HEK293T (cell line): ENCODE measurements at regions not wholly inside any gene's neighbourhood (a gene's known extent, or its start where the extent isn't known, plus 50 kb on each side); places are given as distances from the start of the nearest gene placed in this dataset.

Source experiments
- CTCF ChIA-PET: fragments of 350-600 bp; formaldehyde crosslinking; extraction: SDS; loops from one replicate; lab custom pipeline; 2021; ENCODE audit warnings: antibody characterized with exemption, inconsistent platforms; lab: Yijun Ruan, JAX
- POLR2A ChIA-PET: fragments of 350-600 bp; formaldehyde crosslinking; extraction: SDS; loops from one replicate; lab custom pipeline; 2020; ENCODE audit warnings: antibody characterized with exemption, inconsistent platforms; lab: Yijun Ruan, JAX
- DNase-seq: peaks from one replicate; pipeline ENCODE4 v3.0.0; 2012; ENCODE audit warnings: mixed read lengths; ENCODE audit errors: extremely low spot score
- ARNT ChIP-seq: fragments of 450-650 bp; IDR thresholded peaks from 2 replicates; pipeline ENCODE4 v1.6.1; 2017; ENCODE audit warnings: mild to moderate bottlenecking
- BHLHE40 ChIP-seq: fragments of 450-650 bp; IDR thresholded peaks from 2 replicates; pipeline ENCODE4 v1.6.1; 2016; ENCODE audit warnings: mild to moderate bottlenecking, moderate library complexity, borderline replicate concordance
- CTBP1 ChIP-seq: fragments of 450-650 bp; IDR thresholded peaks from 2 replicates; pipeline ENCODE4 v1.6.1; 2016; ENCODE audit warnings: borderline replicate concordance
- ELF4 ChIP-seq: fragments of 450-650 bp; IDR thresholded peaks from 2 replicates; pipeline ENCODE4 v1.6.1; 2017; ENCODE audit warnings: antibody characterized with exemption
- FOXA1 ChIP-seq: fragments of 450-650 bp; IDR thresholded peaks from 2 replicates; pipeline ENCODE4 v1.6.1; 2016; ENCODE audit warnings: mild to moderate bottlenecking
- FOXK2 ChIP-seq: fragments of 450-650 bp; IDR thresholded peaks from 2 replicates; pipeline ENCODE4 v1.6.1; 2016; ENCODE audit warnings: mild to moderate bottlenecking
- FOXM1 ChIP-seq: fragments of 450-650 bp; IDR thresholded peaks from 2 replicates; pipeline ENCODE4 v1.6.1; 2017; ENCODE audit warnings: mild to moderate bottlenecking, borderline replicate concordance
- HDGF ChIP-seq: fragments of 450-650 bp; IDR thresholded peaks from 2 replicates; pipeline ENCODE4 v1.6.1; 2017; ENCODE audit warnings: antibody characterized with exemption, borderline replicate concordance
- L3MBTL2 ChIP-seq: fragments of 450-650 bp; conservative IDR thresholded peaks from 2 replicates; pipeline ENCODE4 v1.6.1; 2016; ENCODE audit warnings: mild to moderate bottlenecking
- LEF1 ChIP-seq: fragments of 450-650 bp; IDR thresholded peaks from 2 replicates; pipeline ENCODE4 v1.6.1; 2017; ENCODE audit warnings: mild to moderate bottlenecking, borderline replicate concordance
- NFRKB ChIP-seq: fragments of 450-650 bp; IDR thresholded peaks from 2 replicates; pipeline ENCODE4 v1.6.1; 2016; ENCODE audit warnings: mild to moderate bottlenecking, moderate library complexity
- PKNOX1 ChIP-seq: fragments of 450-650 bp; IDR thresholded peaks from 2 replicates; pipeline ENCODE4 v1.6.1; 2016
- SP1 ChIP-seq: fragments of 450-650 bp; IDR thresholded peaks from 2 replicates; pipeline ENCODE4 v1.6.1; 2017
- SUZ12 ChIP-seq: fragments of 450-650 bp; IDR thresholded peaks from 2 replicates; pipeline ENCODE4 v1.6.1; 2016; ENCODE audit warnings: mild to moderate bottlenecking
- TARDBP ChIP-seq: fragments of 450-650 bp; IDR thresholded peaks from 2 replicates; pipeline ENCODE4 v1.6.1; 2016
- ZNF384 ChIP-seq: fragments of 450-650 bp; IDR thresholded peaks from 2 replicates; pipeline ENCODE4 v1.6.1; 2016

GRCh38 chrX:10070714-10071436 is 85.9 kb upstream of the CLCN4 start:
- ChIA-PET CTCF (no interaction called here), POLR2A (no interaction called here)
- no peak for TF ChIP-seq ARNT
- no peak for TF ChIP-seq ZNF384
- TF ChIP-seq CTBP1 = no peak
- TF ChIP-seq FOXA1 = no peak
- no peak for TF ChIP-seq SP1
- no peak for TF ChIP-seq HDGF
- no peak for TF ChIP-seq PKNOX1
- no peak for TF ChIP-seq FOXK2
- TF ChIP-seq TARDBP = no peak
- no peak for DNase-seq

- ChIA-PET CTCF (no interaction called here), POLR2A (no interaction called here)
- no peak for DNase-seq
- no peak for TF ChIP-seq LEF1
- no peak for TF ChIP-seq SUZ12
Measured at GRCh38 chrX:10071451-10072144, 85.2 kb upstream of the CLCN4 start.

DNA sequence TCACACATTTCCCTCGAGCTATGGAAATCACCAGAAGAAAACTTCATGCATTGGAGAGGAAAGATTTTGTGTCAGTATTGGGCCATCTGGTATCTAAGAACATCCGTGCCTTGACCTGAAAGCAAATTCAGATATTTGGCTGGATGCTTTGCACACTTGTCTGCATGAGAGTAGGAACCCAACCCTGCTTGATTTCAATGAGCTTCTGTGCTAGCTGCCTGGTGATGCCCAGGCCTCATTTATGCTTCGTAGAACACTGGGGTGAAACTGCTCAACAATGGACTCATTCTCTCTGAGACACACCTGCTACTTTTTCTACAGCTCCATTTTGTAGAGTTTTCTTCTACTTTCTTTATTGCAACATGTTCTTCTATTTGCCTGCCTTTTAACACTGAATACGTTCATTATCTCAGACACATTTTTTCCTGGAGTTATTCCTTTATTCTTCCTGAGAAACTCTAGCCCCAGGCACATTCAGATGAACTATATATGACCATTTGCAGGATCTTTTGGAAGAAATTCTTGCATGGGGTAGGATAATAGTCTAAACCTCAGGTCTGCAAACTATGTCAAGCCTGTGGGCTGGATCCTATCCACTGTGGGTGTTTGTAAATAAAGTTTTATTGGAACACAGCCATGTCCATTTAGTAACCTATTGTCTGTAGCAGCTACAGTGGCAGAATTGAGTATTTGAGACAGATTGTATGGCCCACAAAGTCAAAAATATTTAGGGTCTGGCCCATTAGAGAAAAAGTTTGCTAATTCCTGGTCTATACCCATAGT is 83.8 kb upstream of the CLCN4 start:
- POLR2A ChIA-PET = no interaction called here
- DNase-seq = no peak
- CTCF ChIA-PET = no interaction called here
- TF ChIP-seq ARNT = no peak
- no peak for TF ChIP-seq ZNF384
- TF ChIP-seq CTBP1 = no peak
- no peak for TF ChIP-seq L3MBTL2
- no peak for TF ChIP-seq ELF4
- TF ChIP-seq SUZ12 = no peak
- no peak for TF ChIP-seq TARDBP
- TF ChIP-seq FOXK2 = no peak
- no peak for TF ChIP-seq BHLHE40
- no peak for TF ChIP-seq FOXA1
- no peak for TF ChIP-seq FOXM1
- no peak for TF ChIP-seq HDGF
- TF ChIP-seq SP1 = no peak
- TF ChIP-seq PKNOX1 = no peak
- TF ChIP-seq LEF1 = no peak
- TF ChIP-seq NFRKB = no peak

DNA sequence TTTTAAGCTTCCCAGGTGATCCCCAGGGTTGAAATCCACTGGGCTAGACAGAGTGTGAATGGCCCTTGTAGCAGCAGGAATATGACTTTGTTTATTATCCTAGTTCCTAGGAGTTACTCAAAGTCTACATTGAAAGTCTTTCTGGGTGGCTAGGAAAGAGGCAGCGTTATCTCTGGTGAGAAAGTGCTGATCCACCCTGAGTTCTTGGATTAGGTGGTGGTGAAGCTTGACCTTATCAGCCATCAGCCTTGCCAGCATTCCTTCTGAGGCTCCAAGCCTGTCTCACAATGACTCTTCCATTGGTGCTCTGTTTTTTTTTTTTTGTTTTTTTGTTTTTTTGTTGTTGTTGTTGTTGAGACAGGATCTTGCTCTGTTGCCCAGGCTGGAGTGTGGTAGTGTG is 83.1 kb upstream of the CLCN4 start:
- no peak for DNase-seq
- CTCF ChIA-PET = no interaction called here
- POLR2A ChIA-PET = no interaction called here
- no peak for TF ChIP-seq L3MBTL2
- no peak for TF ChIP-seq LEF1
- no peak for TF ChIP-seq NFRKB
- no peak for TF ChIP-seq PKNOX1
- no peak for TF ChIP-seq FOXK2
- no peak for TF ChIP-seq ZNF384
- no peak for TF ChIP-seq ARNT
- no peak for TF ChIP-seq HDGF
- no peak for TF ChIP-seq ELF4
- no peak for TF ChIP-seq FOXM1
- TF ChIP-seq SP1 = no peak
- no peak for TF ChIP-seq FOXA1
- TF ChIP-seq TARDBP = no peak

GRCh38 chrX:10074241-10074941 is 82.4 kb upstream of the CLCN4 start:
- CTCF ChIA-PET = no interaction called here
- no peak for DNase-seq
- POLR2A ChIA-PET = no interaction called here
- TF ChIP-seq CTBP1 (no peak), ARNT (no peak), ELF4 (no peak), NFRKB (no peak), FOXM1 (no peak), FOXA1 (no peak), ZNF384 (no peak), FOXK2 (no peak), LEF1 (no peak), HDGF (no peak), SP1 (no peak), BHLHE40 (no peak), SUZ12 (no peak)
